SK-N-SH treated with all-trans-retinoic acid at 6 μM for 48 hours (cell line): ENCODE measurements at regions not wholly inside any gene's neighbourhood (a gene's known extent, or its start where the extent isn't known, plus 50 kb on each side); places are given as distances from the start of the nearest gene placed in this dataset.

Experiments used
- OSR1 ChIP-seq: fragments of 250-450 bp; sonication (Bioruptor Pico); IDR thresholded peaks from 2 replicates; pipeline ENCODE4 v1.8.0; 2022; ENCODE audit warnings: moderate library complexity, mild to moderate bottlenecking, inconsistent platforms
- PPARA ChIP-seq: fragments of 250-450 bp; sonication (Bioruptor Pico); IDR thresholded peaks from 2 replicates; pipeline ENCODE4 v1.5.0; 2020; ENCODE audit warnings: mild to moderate bottlenecking, borderline replicate concordance

- TF ChIP-seq PPARA (CRISPR knock-in tag) (no peak), OSR1 (no peak)
Observed at GRCh38 chr1:232894436-232894835, 56.0 kb upstream of the NTPCR start.
